Keratinocyte (primary cell): ENCODE measurements at regions not wholly inside any gene's neighbourhood (a gene's known extent, or its start where the extent isn't known, plus 50 kb on each side); places are given as distances from the start of the nearest gene placed in this dataset.

ENCODE experiments used
- DNase-seq: peaks from one replicate; pipeline ENCODE4 v3.0.0-alpha.2; 2011; ENCODE audit warnings: low read depth, missing footprints, low spot score
- FAIRE-seq: peaks from 2 replicates; lab custom pipeline; 2011; peaks lifted over from hg19 to GRCh38; lab: Jason Lieb, UNC
- H2AFZ ChIP-seq: 2 replicates; pipeline ENCODE4 v1.6.0; 2012; ENCODE audit warnings: low read length, control low read depth, inconsistent platforms; ENCODE audit not compliant: control insufficient read depth
- H3K27ac ChIP-seq: 2 replicates; pipeline ENCODE4 v1.5.1; 2011; ENCODE audit warnings: low read length; ENCODE audit not compliant: control insufficient read depth, insufficient read depth
- H3K27me3 ChIP-seq: 3 replicates; pipeline ENCODE4 v1.6.0; 2011; ENCODE audit warnings: low read length; ENCODE audit not compliant: control insufficient read depth, insufficient read depth; ENCODE audit errors: extremely low read depth
- H3K36me3 ChIP-seq, 2 experiments: 2 replicates in 1 of 2; 3 replicates in 1 of 2; pipeline ENCODE4 v1.5.1; 2011; ENCODE audit warnings: low read length in 2 of 2, mild to moderate bottlenecking in 1 of 2; ENCODE audit not compliant: control insufficient read depth in 2 of 2, insufficient read depth in 2 of 2; ENCODE audit errors: extremely low read depth in 1 of 2
- H3K4me1 ChIP-seq: 3 replicates; pipeline ENCODE4 v1.5.1; 2011; ENCODE audit warnings: low read length; ENCODE audit not compliant: control insufficient read depth, insufficient read depth; ENCODE audit errors: extremely low read depth
- H3K4me2 ChIP-seq: 3 replicates; pipeline ENCODE4 v1.6.0; 2011; ENCODE audit warnings: low read depth, low read length; ENCODE audit not compliant: control insufficient read depth, insufficient read depth; ENCODE audit errors: extremely low read depth
- H3K4me3 ChIP-seq, 3 experiments: fragments of 200-600 bp in 1 of 3; sonication (generic) in 1 of 3; 2 replicates in 2 of 3; 3 replicates in 1 of 3; pipeline ENCODE4 v1.5.1; 2011 to 2016; ENCODE audit warnings: low read length in 3 of 3, mild to moderate bottlenecking in 3 of 3, control low read depth in 2 of 3, inconsistent platforms in 1 of 3, low read depth in 1 of 3, mixed read lengths in 1 of 3, mixed run types in 1 of 3, moderate library complexity in 1 of 3; ENCODE audit not compliant: control insufficient read depth in 2 of 3, insufficient read depth in 2 of 3; ENCODE audit errors: extremely low read depth in 1 of 3
- H3K79me2 ChIP-seq: 2 replicates; pipeline ENCODE4 v1.6.0; 2012; ENCODE audit warnings: low read length; ENCODE audit not compliant: control insufficient read depth, insufficient read depth
- H3K9ac ChIP-seq: 3 replicates; pipeline ENCODE4 v1.6.0; 2011; ENCODE audit warnings: low read length; ENCODE audit not compliant: control insufficient read depth, insufficient read depth; ENCODE audit errors: extremely low read depth
- H3K9me1 ChIP-seq: 3 replicates; pipeline ENCODE4 v1.6.0; 2011; ENCODE audit warnings: low read length; ENCODE audit not compliant: control insufficient read depth, insufficient read depth; ENCODE audit errors: extremely low read depth
- H3K9me3 ChIP-seq: 2 replicates; pipeline ENCODE4 v1.5.1; 2012; ENCODE audit warnings: low read depth, low read length; ENCODE audit not compliant: control insufficient read depth
- H4K20me1 ChIP-seq: 3 replicates; pipeline ENCODE4 v1.6.0; 2011; ENCODE audit warnings: low read length; ENCODE audit not compliant: control insufficient read depth, insufficient read depth; ENCODE audit errors: extremely low read depth
- EZH2 ChIP-seq: IDR thresholded peaks from one replicate; pipeline ENCODE4 v1.6.1; 2012; ENCODE audit warnings: inconsistent platforms, mild to moderate bottlenecking, low read length, moderate library complexity
- dilution Hi-C: fragments of 300-500 bp; cut with MboI; formaldehyde crosslinking; loops from one replicate; pipeline ENCODE4 v1.7.0; 2020; ENCODE audit warnings: low sequenced_read_pairs; ENCODE audit not compliant: extremely low pct_ligation_motif_present
- TF ChIP-seq, protein P1 (sequence below), 3 experiments: IDR thresholded peaks in 1 of 3; conservative IDR thresholded peaks in 1 of 3; optimal IDR thresholded peaks in 1 of 3; 2 replicates in 2 of 3; 3 replicates in 1 of 3; pipeline versions ENCODE3 to v1.5.1; 2011; ENCODE audit warnings: low read length in 3 of 3, mild to moderate bottlenecking in 3 of 3, moderate library complexity in 2 of 3, control low read depth in 1 of 3, inconsistent platforms in 1 of 3; ENCODE audit not compliant: insufficient read depth in 2 of 3; ENCODE audit errors: extremely low read depth in 1 of 3

DNA sequence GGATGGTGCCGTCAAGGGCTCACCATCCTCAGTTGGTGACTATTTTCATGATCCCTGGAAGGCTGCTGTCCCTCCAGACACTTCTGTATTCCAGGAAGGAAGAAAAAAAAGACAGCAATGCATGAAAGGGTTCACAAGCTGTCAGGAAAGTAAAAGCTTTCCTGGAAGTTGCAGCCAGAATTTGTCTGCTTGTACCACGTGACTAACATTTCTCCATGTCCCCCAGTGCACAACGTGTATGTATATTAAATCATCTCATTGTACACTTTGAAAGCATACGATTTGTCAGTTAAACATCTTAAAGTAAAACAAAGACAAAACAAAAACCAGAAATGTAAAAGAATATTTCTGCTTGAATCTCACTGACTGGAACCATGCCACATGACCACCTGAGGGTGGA, 127.4 kb upstream of the CLNK start:
- Histone ChIP-seq H3K79me2 (no peaks in the 10 kb centered on the region), H3K4me3 (no peak overlapping the region), H3K36me3 (no peaks in the 10 kb centered on the region), H2AFZ (no peak overlapping the region), H3K9me3 (no peaks in the 10 kb centered on the region), H3K4me2 (no peak overlapping the region), H3K9me1 (no peaks in the 10 kb centered on the region), H3K9ac (no peak overlapping the region), H3K4me1 (no peaks in the 10 kb centered on the region), H4K20me1 (no peaks in the 10 kb centered on the region), H3K27me3 (no peaks in the 10 kb centered on the region), H3K27ac (no peak overlapping the region)
- no peak for DNase-seq
- dilution Hi-C loops = no loop called here
- no peak for FAIRE-seq
- TF ChIP-seq, protein P1, sequence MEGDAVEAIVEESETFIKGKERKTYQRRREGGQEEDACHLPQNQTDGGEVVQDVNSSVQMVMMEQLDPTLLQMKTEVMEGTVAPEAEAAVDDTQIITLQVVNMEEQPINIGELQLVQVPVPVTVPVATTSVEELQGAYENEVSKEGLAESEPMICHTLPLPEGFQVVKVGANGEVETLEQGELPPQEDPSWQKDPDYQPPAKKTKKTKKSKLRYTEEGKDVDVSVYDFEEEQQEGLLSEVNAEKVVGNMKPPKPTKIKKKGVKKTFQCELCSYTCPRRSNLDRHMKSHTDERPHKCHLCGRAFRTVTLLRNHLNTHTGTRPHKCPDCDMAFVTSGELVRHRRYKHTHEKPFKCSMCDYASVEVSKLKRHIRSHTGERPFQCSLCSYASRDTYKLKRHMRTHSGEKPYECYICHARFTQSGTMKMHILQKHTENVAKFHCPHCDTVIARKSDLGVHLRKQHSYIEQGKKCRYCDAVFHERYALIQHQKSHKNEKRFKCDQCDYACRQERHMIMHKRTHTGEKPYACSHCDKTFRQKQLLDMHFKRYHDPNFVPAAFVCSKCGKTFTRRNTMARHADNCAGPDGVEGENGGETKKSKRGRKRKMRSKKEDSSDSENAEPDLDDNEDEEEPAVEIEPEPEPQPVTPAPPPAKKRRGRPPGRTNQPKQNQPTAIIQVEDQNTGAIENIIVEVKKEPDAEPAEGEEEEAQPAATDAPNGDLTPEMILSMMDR (optimal IDR thresholded peaks at IDR 0.05 in 1 of 3, IDR thresholded peaks at IDR 0.05 in 1 of 3, conservative IDR thresholded peaks at IDR 0.05 in 1 of 3; ENCODE audit: extremely low read depth in 1 of 3, insufficient read depth in 2 of 3, low read length in 3 of 3) = no peak
- no peak for TF ChIP-seq EZH2

DNA sequence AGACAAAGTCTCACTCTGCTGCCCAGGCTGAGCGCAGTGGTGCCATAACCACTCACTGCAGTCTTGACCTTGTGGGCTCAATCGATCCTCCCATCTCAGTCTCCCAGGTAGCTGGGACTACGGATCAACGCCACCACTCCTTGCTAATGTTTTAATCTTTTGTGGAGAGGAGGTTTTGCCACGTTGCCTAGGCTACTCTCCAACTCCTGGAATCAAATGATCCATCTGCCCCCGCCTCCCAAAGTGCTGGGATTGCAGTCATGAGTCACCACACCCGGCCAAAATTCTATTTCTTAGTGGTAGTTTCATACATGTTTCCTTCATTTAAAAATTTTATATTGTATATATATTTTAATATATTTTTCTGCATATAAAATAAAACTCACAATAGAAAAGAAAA, 125.8 kb upstream of the CLNK start:
- Histone ChIP-seq H3K4me3 (no peak overlapping the region), H3K4me2 (no peak overlapping the region), H4K20me1 (no peaks in the 10 kb centered on the region), H3K79me2 (no peaks in the 10 kb centered on the region), H3K9me3 (no peaks in the 10 kb centered on the region), H3K4me1 (no peaks in the 10 kb centered on the region), H3K27ac (no peak overlapping the region), H3K9me1 (no peaks in the 10 kb centered on the region), H3K9ac (no peak overlapping the region), H3K27me3 (no peaks in the 10 kb centered on the region), H2AFZ (no peak overlapping the region), H3K36me3 (no peaks in the 10 kb centered on the region)
- dilution Hi-C loops = no loop called here
- FAIRE-seq (no peak), DNase-seq (no peak)
- TF ChIP-seq, protein P1 (optimal IDR thresholded peaks at IDR 0.05 in 1 of 3, IDR thresholded peaks at IDR 0.05 in 1 of 3, conservative IDR thresholded peaks at IDR 0.05 in 1 of 3; ENCODE audit: extremely low read depth in 1 of 3, insufficient read depth in 2 of 3, low read length in 3 of 3) = no peak
- TF ChIP-seq EZH2 = no peak
